GM10248 (cell line): ENCODE measurements at regions not wholly inside any gene's neighbourhood (a gene's known extent, or its start where the extent isn't known, plus 50 kb on each side); places are given as distances from the start of the nearest gene placed in this dataset.

Source experiments
- CTCF ChIA-PET: fragments of 300-600 bp; sonication (Branson Sonifier 250); formaldehyde crosslinking; extraction: SDS; loops from one replicate; lab custom pipeline; 2021; ENCODE audit warnings: antibody characterized with exemption; lab: Yijun Ruan, JAX
- POLR2A ChIA-PET: fragments of 350-650 bp; sonication (Branson Sonifier 250); formaldehyde crosslinking; extraction: SDS; loops from one replicate; lab custom pipeline; 2020; ENCODE audit warnings: antibody characterized with exemption; lab: Yijun Ruan, JAX
- DNase-seq: peaks from one replicate; pipeline ENCODE4 v3.0.0; 2012; ENCODE audit errors: extremely low spot score
- TF ChIP-seq, protein P1 (sequence below): IDR thresholded peaks from 2 replicates; pipeline ENCODE4 v1.5.1; 2012; ENCODE audit warnings: mild to moderate bottlenecking, low read depth; ENCODE audit errors: extremely low read depth, missing control alignments, control extremely low read depth

GRCh38 chr5:174563899-174564298 lies 160.5 kb upstream of the MSX2 start:
- TF ChIP-seq, protein P1, sequence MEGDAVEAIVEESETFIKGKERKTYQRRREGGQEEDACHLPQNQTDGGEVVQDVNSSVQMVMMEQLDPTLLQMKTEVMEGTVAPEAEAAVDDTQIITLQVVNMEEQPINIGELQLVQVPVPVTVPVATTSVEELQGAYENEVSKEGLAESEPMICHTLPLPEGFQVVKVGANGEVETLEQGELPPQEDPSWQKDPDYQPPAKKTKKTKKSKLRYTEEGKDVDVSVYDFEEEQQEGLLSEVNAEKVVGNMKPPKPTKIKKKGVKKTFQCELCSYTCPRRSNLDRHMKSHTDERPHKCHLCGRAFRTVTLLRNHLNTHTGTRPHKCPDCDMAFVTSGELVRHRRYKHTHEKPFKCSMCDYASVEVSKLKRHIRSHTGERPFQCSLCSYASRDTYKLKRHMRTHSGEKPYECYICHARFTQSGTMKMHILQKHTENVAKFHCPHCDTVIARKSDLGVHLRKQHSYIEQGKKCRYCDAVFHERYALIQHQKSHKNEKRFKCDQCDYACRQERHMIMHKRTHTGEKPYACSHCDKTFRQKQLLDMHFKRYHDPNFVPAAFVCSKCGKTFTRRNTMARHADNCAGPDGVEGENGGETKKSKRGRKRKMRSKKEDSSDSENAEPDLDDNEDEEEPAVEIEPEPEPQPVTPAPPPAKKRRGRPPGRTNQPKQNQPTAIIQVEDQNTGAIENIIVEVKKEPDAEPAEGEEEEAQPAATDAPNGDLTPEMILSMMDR, result no peak
- DNase-seq, result no peak
- ChIA-PET CTCF (interaction anchor here (1.1 kb wide), 1 partner anchor 10 kb away, joined by 3 read pairs; no protein-coding TSS in a partner anchor), POLR2A (no interaction called here)

DNA sequence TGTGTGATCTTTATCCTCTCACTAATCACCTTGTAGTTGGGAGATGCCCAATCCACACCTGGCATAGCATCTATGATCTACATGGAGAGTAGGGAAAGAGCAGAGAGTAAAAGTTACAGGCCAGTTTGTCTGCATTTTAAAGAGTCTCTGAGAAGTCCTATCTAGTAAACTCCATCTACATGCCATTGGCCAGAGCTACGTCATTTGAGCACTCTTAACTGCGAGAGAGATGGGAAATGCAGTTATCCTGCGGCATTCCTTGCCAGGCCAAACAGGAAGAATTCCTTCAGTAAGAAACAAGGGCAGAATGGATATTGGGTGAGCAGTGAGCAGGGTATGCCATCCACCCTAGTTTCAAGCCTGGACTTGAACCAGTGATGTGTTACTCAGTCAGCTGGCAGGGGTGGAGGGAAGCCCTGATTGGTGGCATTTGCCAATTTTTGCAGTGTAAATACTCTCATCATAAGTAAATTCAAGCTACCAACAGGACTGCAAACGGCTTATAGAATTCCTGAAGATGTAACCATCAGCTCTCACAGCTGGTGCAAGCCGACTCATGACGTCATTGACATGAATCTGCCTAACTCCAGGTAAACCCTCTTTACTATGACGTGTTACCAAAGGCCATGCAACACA lies 156.8 kb upstream of the MSX2 start:
- CTCF ChIA-PET, result no interaction called here
- POLR2A ChIA-PET, result no interaction called here
- DNase-seq, result no peak
- TF ChIP-seq, protein P1, result no peak

DNA sequence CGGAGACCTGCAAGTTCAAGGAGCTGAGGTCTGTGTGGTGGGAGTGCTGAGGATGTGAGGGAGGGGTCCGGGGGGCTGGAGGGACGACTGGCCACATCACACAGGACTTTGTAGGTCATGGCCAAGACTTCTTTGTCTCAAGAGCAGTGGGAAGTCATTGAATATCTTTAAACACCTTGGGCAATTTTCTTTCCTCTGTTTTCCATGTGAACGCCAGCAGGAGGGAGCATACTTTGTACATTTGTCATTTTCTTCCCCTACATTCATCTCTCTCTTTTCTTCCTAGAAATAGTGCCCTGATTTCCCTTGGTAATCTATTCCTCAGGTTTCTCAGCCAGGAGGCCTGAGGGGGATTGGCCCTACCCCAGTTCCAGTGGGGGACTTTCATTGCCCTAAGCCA lies 153.7 kb upstream of the MSX2 start:
- TF ChIP-seq, protein P1, result no peak
- ChIA-PET POLR2A (no interaction called here), CTCF (no interaction called here)
- DNase-seq, result no peak

GRCh38 chr5:174571662-174572397 lies 152.6 kb upstream of the MSX2 start:
- TF ChIP-seq, protein P1, result no peak
- POLR2A ChIA-PET, result no interaction called here
- no peak for DNase-seq
- CTCF ChIA-PET, result no interaction called here

- CTCF ChIA-PET, result interaction anchor here (1.5 kb wide), 1 partner anchor 8 kb away, joined by 3 read pairs; no protein-coding TSS in a partner anchor
- no peak for DNase-seq
- POLR2A ChIA-PET, result no interaction called here
- TF ChIP-seq, protein P1, result no peak
These were observed 151.8 kb upstream of the MSX2 start for GRCh38 chr5:174572591-174572990.

GRCh38 chr5:174573221-174573994 lies 151.0 kb upstream of the MSX2 start:
- TF ChIP-seq, protein P1, result no peak
- ChIA-PET CTCF (interaction anchor here (1.0 to 1.5 kb wide), 2 partner anchors 9 to 23 kb away, joined by 3 read pairs; no protein-coding TSS in a partner anchor), POLR2A (no interaction called here)
- no peak for DNase-seq
